Endothelial cell of umbilical vein (primary cell): ENCODE measurements at regions not wholly inside any gene's neighbourhood (a gene's known extent, or its start where the extent isn't known, plus 50 kb on each side); places are given as distances from the start of the nearest gene placed in this dataset.

Experiments
- BruUV-seq: library from RNA; stranded (reverse); fragments of 400-500 nt; replicated peaks from 2 replicates; lab custom pipeline; 2021; lab: Mats Ljungman, UMichigan
- CTCF ChIA-PET: fragments of 300-600, 350-600 bp; sonication (Branson Sonifier 250); formaldehyde crosslinking; loops from one replicate; lab custom pipeline; 2021; ENCODE audit warnings: antibody characterized with exemption, inconsistent platforms; lab: Charles Lee
- POLR2A ChIA-PET: fragments of 300-600, 350-600 bp; sonication (Branson Sonifier 250); formaldehyde crosslinking; loops from one replicate; lab custom pipeline; 2021; ENCODE audit warnings: antibody characterized with exemption, inconsistent platforms; lab: Charles Lee
- DNase-seq: peaks from one replicate; pipeline ENCODE4 v3.0.0-alpha.2; 2011; ENCODE audit warnings: low read depth, low spot score
- FAIRE-seq: peaks from 2 replicates; lab custom pipeline; 2011; peaks lifted over from hg19 to GRCh38; lab: Jason Lieb, UNC
- H2AFZ ChIP-seq: 2 replicates; pipeline ENCODE4 v1.6.0; 2012; ENCODE audit warnings: low read depth, low read length, control low read depth, inconsistent platforms
- H3K27ac ChIP-seq: 2 replicates; pipeline ENCODE4 v1.5.1; 2011; ENCODE audit warnings: low read depth, mild to moderate bottlenecking, control low read depth, low read length, moderate library complexity; ENCODE audit not compliant: insufficient read depth
- H3K27me3 ChIP-seq, 2 experiments: 2 replicates each; pipeline versions ENCODE4 v1.6.0 to v1.6.1; 2011; ENCODE audit warnings: low read length in 2 of 2, mixed read lengths in 1 of 2; ENCODE audit not compliant: control insufficient read depth in 2 of 2, insufficient read depth in 2 of 2
- H3K36me3 ChIP-seq, 2 experiments: 2 replicates in 1 of 2; 3 replicates in 1 of 2; pipeline ENCODE4 v1.5.1; 2011; ENCODE audit warnings: low read length in 2 of 2, mild to moderate bottlenecking in 1 of 2, moderate library complexity in 1 of 2; ENCODE audit not compliant: control insufficient read depth in 2 of 2, insufficient read depth in 2 of 2; ENCODE audit errors: extremely low read depth in 1 of 2
- H3K4me1 ChIP-seq: 3 replicates; pipeline ENCODE4 v1.5.1; 2011; ENCODE audit warnings: mild to moderate bottlenecking, low read length; ENCODE audit not compliant: control insufficient read depth, insufficient read depth; ENCODE audit errors: extremely low read depth
- H3K4me2 ChIP-seq: 2 replicates; pipeline ENCODE4 v1.6.1; 2011; ENCODE audit warnings: low read length, control low read depth, mixed read lengths; ENCODE audit not compliant: insufficient read depth
- H3K4me3 ChIP-seq, 3 experiments: fragments of 200-600 bp in 1 of 3; sonication (generic), shearing (Covaris generic) in 1 of 3; replicated peaks in 1 of 3; 2 replicates each; pipeline ENCODE4 v1.5.1; 2011 to 2016; ENCODE audit warnings: control low read depth in 3 of 3, low read length in 3 of 3, mild to moderate bottlenecking in 2 of 3, inconsistent platforms in 1 of 3, low read depth in 1 of 3, moderate library complexity in 1 of 3; ENCODE audit not compliant: insufficient read depth in 1 of 3
- H3K79me2 ChIP-seq: 2 replicates; pipeline ENCODE4 v1.6.0; 2012; ENCODE audit warnings: low read length, inconsistent platforms; ENCODE audit not compliant: control insufficient read depth, insufficient read depth
- H3K9ac ChIP-seq: replicated peaks from 2 replicates; pipeline ENCODE3; 2011; ENCODE audit warnings: low read length, control low read depth; ENCODE audit not compliant: insufficient read depth; ENCODE audit errors: extremely low read depth
- H3K9me1 ChIP-seq: replicated peaks from 3 replicates; pipeline ENCODE4 v1.6.0; 2011; ENCODE audit warnings: mild to moderate bottlenecking, low read length; ENCODE audit not compliant: control insufficient read depth, insufficient read depth; ENCODE audit errors: extremely low read depth
- H3K9me3 ChIP-seq: replicated peaks from 2 replicates; pipeline ENCODE4 v1.5.1; 2012; ENCODE audit warnings: low read length, inconsistent platforms; ENCODE audit not compliant: control insufficient read depth, insufficient read depth
- H4K20me1 ChIP-seq: replicated peaks from 2 replicates; pipeline ENCODE3; 2011; ENCODE audit warnings: mild to moderate bottlenecking, low read length; ENCODE audit not compliant: control insufficient read depth, insufficient read depth; ENCODE audit errors: extremely low read depth
- CTCF ChIP-seq, 2 donors: IDR thresholded peaks; 1 replicate in 1 of 2; 2 replicates in 1 of 2; pipeline ENCODE4 v1.5.1; 2011; ENCODE audit warnings: low read length in 2 of 2, mild to moderate bottlenecking in 2 of 2, moderate library complexity in 2 of 2, control low read depth in 1 of 2, inconsistent platforms in 1 of 2, low read depth in 1 of 2; ENCODE audit not compliant: insufficient read depth in 1 of 2; ENCODE audit errors: extremely low read depth in 1 of 2
- EZH2 ChIP-seq: IDR thresholded peaks from 2 replicates; pipeline ENCODE4 v1.6.1; 2012; ENCODE audit warnings: borderline replicate concordance, low read depth, mild to moderate bottlenecking, moderate library complexity, low read length, inconsistent platforms; ENCODE audit not compliant: severe bottlenecking
- FOS ChIP-seq: IDR thresholded peaks from 2 replicates; pipeline ENCODE4 v1.6.1; 2011; ENCODE audit warnings: mild to moderate bottlenecking, low read length, moderate library complexity, borderline replicate concordance; ENCODE audit not compliant: insufficient read depth
- GATA2 ChIP-seq: IDR thresholded peaks from 2 replicates; pipeline ENCODE4 v1.7.0; 2011; ENCODE audit warnings: low read depth, mild to moderate bottlenecking, moderate library complexity, mixed read lengths, low read length; ENCODE audit not compliant: insufficient read length, insufficient read depth
- JUN ChIP-seq: IDR thresholded peaks from 2 replicates; pipeline ENCODE4 v1.6.1; 2011; ENCODE audit warnings: borderline replicate concordance, low read depth; ENCODE audit not compliant: insufficient read length, insufficient read depth
- MAX ChIP-seq: IDR thresholded peaks from 2 replicates; pipeline ENCODE4 v1.6.1; 2011; ENCODE audit not compliant: insufficient read depth, insufficient read length
- MYC ChIP-seq: IDR thresholded peaks from one replicate; pipeline ENCODE4 v1.6.1; 2011; ENCODE audit warnings: mild to moderate bottlenecking, low read depth, low read length
- POLR2A ChIP-seq: IDR thresholded peaks from 2 replicates; pipeline ENCODE4 v1.6.1; 2012; ENCODE audit warnings: low read depth, mild to moderate bottlenecking, control low read depth, low read length
- POLR2AphosphoS5 ChIP-seq: IDR thresholded peaks from 2 replicates; pipeline ENCODE4 v1.6.1; 2012; ENCODE audit warnings: low read depth, mild to moderate bottlenecking, control low read depth, low read length, moderate library complexity; ENCODE audit not compliant: insufficient read depth
- dilution Hi-C: fragments of 300-500 bp; cut with MboI; formaldehyde crosslinking; loops from one replicate; pipeline ENCODE4 v1.15.0; 2019; ENCODE audit warnings: low sequenced_read_pairs; ENCODE audit not compliant: extremely low pct_ligation_motif_present
- intact Hi-C: fragments of 100-400 bp; cut with micrococcal nuclease; formaldehyde crosslinking; loops from one replicate; pipeline ENCODE4 v1.10.0; 2022

- intact Hi-C loops (loop anchor here (10.0 kb wide), 1 partner anchor 1534 kb away; a partner anchor contains a TSS), dilution Hi-C loops (no loop called here)
- TF ChIP-seq MAX (no peak), POLR2AphosphoS5 (no peak), CTCF (IDR thresholded peaks at IDR 0.05; ENCODE audit: extremely low read depth in 1 of 2, insufficient read depth in 1 of 2, low read depth in 1 of 2, low read length in 2 of 2) (no peak), POLR2A (no peak), GATA2 (no peak), FOS (no peak), MYC (no peak), EZH2 (no peak), JUN (no peak)
- H4K20me1 ChIP-seq = no peaks in the 10 kb centered on the region
- H3K9me1 ChIP-seq = no peaks in the 10 kb centered on the region
- peaks cover 8% of the 10 kb centered on the region for H3K4me1 ChIP-seq
- no peak overlapping the region for H2AFZ ChIP-seq
- H3K79me2 ChIP-seq = no peaks in the 10 kb centered on the region
- H3K9ac ChIP-seq = no peak overlapping the region
- FAIRE-seq = no peak
- no peak overlapping the region for H3K4me2 ChIP-seq
- no TSS peak for BruUV-seq
- POLR2A ChIA-PET = no interaction called here
- H3K27ac ChIP-seq = no peak overlapping the region
- CTCF ChIA-PET = interaction anchor here (1.0 kb wide), 1 partner anchor 257 kb away, joined by 3 read pairs; no protein-coding TSS in a partner anchor
- DNase-seq = no peak
- no peaks in the 10 kb centered on the region for H3K9me3 ChIP-seq
- H3K36me3 ChIP-seq = no peaks in the 10 kb centered on the region
- H3K4me3 ChIP-seq = no peak overlapping the region
- H3K27me3 ChIP-seq = no peaks in the 10 kb centered on the region
These were observed 84.6 kb upstream of the BTN3A2 start for GRCh38 chr6:26280407-26280806.
